ENCODE measurements at regions not wholly inside any gene's neighbourhood (a gene's known extent, or its start where the extent isn't known, plus 50 kb on each side); places are given as distances from the start of the nearest gene placed in this dataset.

GRCh38 chr2:116724550-116724949 is 1089.9 kb upstream of the DDX18 start (continued):
- TF ChIP-seq SP1 (IDR thresholded peaks at IDR 0.05): no peak
- no peak for TF ChIP-seq HNF4G (IDR thresholded peaks at IDR 0.05)
- no peak for TF ChIP-seq EGR1 (IDR thresholded peaks at IDR 0.05; ENCODE audit: low read depth in 2 of 2)
- TF ChIP-seq CTCF (IDR thresholded peaks at IDR 0.05; ENCODE audit: low read depth, low read length, missing input control): no peak
- no peak for TF ChIP-seq YY1 (IDR thresholded peaks at IDR 0.05)

DNA sequence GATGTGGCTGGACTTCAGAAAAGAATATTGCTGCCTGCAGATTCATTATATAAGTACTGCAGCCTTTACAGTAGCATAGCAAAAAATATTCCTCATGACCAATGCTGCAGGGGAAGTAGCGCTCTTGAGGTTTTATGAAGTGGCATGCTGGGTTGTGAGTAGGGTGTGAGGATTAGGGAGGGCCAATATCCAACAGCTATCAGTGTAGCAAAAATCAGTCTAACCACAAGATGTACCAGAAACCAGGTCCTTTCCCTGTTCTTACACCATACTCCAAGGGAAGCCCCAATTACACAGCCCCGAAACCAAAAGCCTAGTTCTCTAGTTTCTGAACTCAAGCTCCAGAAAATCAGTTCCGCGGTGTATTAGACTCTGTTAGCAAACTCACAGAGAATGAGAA is 1082.2 kb upstream of the DDX18 start:
- no peaks in the 10 kb centered on the region for H3K27me3 ChIP-seq (ENCODE audit: control insufficient read depth in 4 of 4, insufficient read depth in 4 of 4, low read length in 3 of 4)
- WGBS: 94% methylated on average over 4 of the region's 4 CpGs
- H3K4me1 ChIP-seq (ENCODE audit: control insufficient read depth in 4 of 4, insufficient read depth in 4 of 4, low read length in 3 of 4): no peaks in the 10 kb centered on the region
- TF ChIP-seq, protein P1, sequence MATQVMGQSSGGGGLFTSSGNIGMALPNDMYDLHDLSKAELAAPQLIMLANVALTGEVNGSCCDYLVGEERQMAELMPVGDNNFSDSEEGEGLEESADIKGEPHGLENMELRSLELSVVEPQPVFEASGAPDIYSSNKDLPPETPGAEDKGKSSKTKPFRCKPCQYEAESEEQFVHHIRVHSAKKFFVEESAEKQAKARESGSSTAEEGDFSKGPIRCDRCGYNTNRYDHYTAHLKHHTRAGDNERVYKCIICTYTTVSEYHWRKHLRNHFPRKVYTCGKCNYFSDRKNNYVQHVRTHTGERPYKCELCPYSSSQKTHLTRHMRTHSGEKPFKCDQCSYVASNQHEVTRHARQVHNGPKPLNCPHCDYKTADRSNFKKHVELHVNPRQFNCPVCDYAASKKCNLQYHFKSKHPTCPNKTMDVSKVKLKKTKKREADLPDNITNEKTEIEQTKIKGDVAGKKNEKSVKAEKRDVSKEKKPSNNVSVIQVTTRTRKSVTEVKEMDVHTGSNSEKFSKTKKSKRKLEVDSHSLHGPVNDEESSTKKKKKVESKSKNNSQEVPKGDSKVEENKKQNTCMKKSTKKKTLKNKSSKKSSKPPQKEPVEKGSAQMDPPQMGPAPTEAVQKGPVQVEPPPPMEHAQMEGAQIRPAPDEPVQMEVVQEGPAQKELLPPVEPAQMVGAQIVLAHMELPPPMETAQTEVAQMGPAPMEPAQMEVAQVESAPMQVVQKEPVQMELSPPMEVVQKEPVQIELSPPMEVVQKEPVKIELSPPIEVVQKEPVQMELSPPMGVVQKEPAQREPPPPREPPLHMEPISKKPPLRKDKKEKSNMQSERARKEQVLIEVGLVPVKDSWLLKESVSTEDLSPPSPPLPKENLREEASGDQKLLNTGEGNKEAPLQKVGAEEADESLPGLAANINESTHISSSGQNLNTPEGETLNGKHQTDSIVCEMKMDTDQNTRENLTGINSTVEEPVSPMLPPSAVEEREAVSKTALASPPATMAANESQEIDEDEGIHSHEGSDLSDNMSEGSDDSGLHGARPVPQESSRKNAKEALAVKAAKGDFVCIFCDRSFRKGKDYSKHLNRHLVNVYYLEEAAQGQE (IDR thresholded peaks at IDR 0.05): no peak
- TF ChIP-seq, protein P2, sequence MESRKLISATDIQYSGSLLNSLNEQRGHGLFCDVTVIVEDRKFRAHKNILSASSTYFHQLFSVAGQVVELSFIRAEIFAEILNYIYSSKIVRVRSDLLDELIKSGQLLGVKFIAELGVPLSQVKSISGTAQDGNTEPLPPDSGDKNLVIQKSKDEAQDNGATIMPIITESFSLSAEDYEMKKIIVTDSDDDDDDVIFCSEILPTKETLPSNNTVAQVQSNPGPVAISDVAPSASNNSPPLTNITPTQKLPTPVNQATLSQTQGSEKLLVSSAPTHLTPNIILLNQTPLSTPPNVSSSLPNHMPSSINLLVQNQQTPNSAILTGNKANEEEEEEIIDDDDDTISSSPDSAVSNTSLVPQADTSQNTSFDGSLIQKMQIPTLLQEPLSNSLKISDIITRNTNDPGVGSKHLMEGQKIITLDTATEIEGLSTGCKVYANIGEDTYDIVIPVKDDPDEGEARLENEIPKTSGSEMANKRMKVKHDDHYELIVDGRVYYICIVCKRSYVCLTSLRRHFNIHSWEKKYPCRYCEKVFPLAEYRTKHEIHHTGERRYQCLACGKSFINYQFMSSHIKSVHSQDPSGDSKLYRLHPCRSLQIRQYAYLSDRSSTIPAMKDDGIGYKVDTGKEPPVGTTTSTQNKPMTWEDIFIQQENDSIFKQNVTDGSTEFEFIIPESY (IDR thresholded peaks at IDR 0.05): no peak
- TF ChIP-seq GABPA (IDR thresholded peaks at IDR 0.05 in 1 of 2, conservative IDR thresholded peaks at IDR 0.05 in 1 of 2): no peak
- no peak for TF ChIP-seq CTCF (IDR thresholded peaks at IDR 0.05; ENCODE audit: low read depth, low read length, missing input control)
- TF ChIP-seq NR2F2 (IDR thresholded peaks at IDR 0.05): no peak
- TF ChIP-seq, protein P3, sequence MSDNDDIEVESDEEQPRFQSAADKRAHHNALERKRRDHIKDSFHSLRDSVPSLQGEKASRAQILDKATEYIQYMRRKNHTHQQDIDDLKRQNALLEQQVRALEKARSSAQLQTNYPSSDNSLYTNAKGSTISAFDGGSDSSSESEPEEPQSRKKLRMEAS (IDR thresholded peaks at IDR 0.05): no peak
- TF ChIP-seq SP1 (IDR thresholded peaks at IDR 0.05): no peak
- no peak for TF ChIP-seq ATF3 (IDR thresholded peaks at IDR 0.05)
- no peak for TF ChIP-seq HNF4A (conservative IDR thresholded peaks at IDR 0.05)
- no peak for TF ChIP-seq RAD21 (IDR thresholded peaks at IDR 0.05)
- no peak for TF ChIP-seq TAF1 (conservative IDR thresholded peaks at IDR 0.05)
- no peak for TF ChIP-seq EGR1 (IDR thresholded peaks at IDR 0.05; ENCODE audit: low read depth in 2 of 2)
- no peak for TF ChIP-seq JUND (IDR thresholded peaks at IDR 0.05)
- no peak for TF ChIP-seq HNF4G (IDR thresholded peaks at IDR 0.05)
- TF ChIP-seq RXRA (IDR thresholded peaks at IDR 0.05): no peak
- no peak for TF ChIP-seq FOXA2 (IDR thresholded peaks at IDR 0.05)
- H3K36me3 ChIP-seq (ENCODE audit: control insufficient read depth in 4 of 4, insufficient read depth in 3 of 4, low read depth in 1 of 4, low read length in 3 of 4): no peaks in the 10 kb centered on the region
- H3K27ac ChIP-seq (ENCODE audit: low read depth in 1 of 2, low read length in 2 of 2): no peak overlapping the region
- H3K9ac ChIP-seq (ENCODE audit: low read depth in 1 of 2, low read length in 2 of 2): no peak overlapping the region
- no peak for DNase-seq (ENCODE audit: low spot score)
- no peak overlapping the region for H3K4me3 ChIP-seq (ENCODE audit: low read depth in 1 of 3, low read length in 3 of 3)
- no peaks in the 10 kb centered on the region for H3K9me3 ChIP-seq (ENCODE audit: control insufficient read depth in 4 of 4, low read length in 3 of 4)

All from liver (tissue), 8 donors.